Fibroblast of mammary gland (primary cell): ENCODE measurements at regions not wholly inside any gene's neighbourhood (a gene's known extent, or its start where the extent isn't known, plus 50 kb on each side); places are given as distances from the start of the nearest gene placed in this dataset.
A peak's percentile ranks its signal among the peaks of the same experiment; 100 is the strongest.

Source experiments
- DNase-seq: peaks from one replicate; pipeline ENCODE4 v3.0.0-alpha.2; 2010; ENCODE audit warnings: low read depth
- H3K4me3 ChIP-seq: 2 replicates; pipeline ENCODE4 v1.5.1; 2011; ENCODE audit warnings: low read depth, mild to moderate bottlenecking, low read length, moderate library complexity; ENCODE audit not compliant: control insufficient read depth
- CTCF ChIP-seq: conservative IDR thresholded peaks from 2 replicates; pipeline ENCODE4 v1.5.1; 2011; ENCODE audit warnings: low read depth, low read length, inconsistent platforms; ENCODE audit not compliant: control insufficient read depth, insufficient read depth

DNA sequence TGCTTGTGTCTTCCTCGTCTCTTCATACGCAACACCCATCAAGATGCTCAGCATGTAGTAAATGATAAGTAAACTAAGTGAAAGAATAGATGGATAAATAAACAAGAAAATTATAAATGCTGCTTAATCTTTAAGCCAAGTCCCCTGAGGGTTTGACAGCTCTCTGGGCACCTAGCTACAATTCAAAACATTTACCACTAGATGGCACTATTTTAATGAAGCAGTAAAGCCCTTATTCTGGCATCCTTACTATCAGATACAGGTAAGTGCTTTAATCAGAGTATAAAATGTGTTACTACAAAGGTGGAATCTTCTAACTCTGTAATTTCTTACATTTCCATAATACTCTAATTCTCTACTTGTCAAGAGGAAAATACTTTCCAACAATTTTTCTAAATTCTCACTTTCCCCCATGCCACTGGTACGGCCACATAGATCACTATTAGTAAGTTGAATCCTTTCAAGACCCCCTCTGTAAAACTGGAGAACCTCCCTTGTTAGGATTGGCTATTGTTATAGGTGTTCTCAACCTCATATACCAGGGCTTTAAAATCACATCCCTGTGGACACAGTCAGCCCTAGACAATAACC lies 137.8 kb downstream of the BARHL2 start:
- TF ChIP-seq CTCF: peak; percentile 62
- H3K4me3 ChIP-seq: no peak overlapping the region
- DNase-seq: peak; percentile 46

DNA sequence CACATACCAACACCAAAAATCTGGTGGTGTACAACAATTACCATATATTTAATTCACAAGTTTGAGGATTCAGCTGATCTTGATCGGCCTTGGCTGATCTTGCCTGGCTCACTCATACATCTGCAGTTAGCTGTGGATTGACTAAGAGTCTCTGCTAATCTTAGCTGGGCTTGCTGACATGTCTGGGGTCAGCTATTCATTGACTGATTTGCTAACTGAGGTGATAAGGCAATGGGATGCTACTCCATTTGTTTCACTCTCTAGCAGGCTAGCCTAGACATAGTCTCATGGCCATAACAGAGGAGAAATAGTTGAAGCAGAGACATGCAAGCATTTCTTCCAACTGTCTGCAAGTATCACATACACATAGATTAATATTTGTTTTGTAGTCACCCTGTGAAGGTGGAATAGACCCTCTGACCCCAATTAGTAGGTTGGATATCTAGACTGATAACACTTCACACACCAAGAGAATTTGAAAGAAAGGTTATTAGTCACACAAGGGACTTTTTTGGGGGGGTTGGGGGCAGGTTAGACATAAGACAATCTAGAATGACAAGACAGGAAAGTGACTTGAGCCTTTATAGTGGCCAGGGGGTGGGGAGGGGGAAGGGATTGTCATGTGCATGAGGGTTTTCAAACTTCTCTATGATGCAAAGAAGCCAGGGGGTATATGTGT lies 142.3 kb downstream of the BARHL2 start:
- H3K4me3 ChIP-seq: no peak overlapping the region
- no peak for TF ChIP-seq CTCF
- no peak for DNase-seq

DNA sequence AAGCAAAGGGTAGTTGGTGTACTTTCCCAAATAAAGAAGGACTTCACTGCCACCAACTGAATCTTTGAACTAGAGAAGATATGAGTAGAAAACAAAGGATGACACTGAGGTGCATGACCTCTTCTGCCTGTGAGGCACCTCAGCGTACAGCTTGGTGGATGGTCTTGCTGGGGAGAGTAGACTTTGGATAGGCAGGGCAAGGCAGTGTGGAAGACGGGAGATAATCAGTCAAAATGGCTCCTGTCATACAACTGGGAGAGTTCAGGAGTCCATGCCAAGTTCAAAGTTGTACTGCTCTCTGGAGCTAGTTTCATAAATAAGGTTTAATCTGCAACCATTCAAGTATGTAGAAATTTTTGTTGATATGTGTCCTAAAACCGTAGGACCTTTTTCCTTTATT lies 143.4 kb downstream of the BARHL2 start:
- H3K4me3 ChIP-seq: no peak overlapping the region
- no peak for DNase-seq
- no peak for TF ChIP-seq CTCF

DNA sequence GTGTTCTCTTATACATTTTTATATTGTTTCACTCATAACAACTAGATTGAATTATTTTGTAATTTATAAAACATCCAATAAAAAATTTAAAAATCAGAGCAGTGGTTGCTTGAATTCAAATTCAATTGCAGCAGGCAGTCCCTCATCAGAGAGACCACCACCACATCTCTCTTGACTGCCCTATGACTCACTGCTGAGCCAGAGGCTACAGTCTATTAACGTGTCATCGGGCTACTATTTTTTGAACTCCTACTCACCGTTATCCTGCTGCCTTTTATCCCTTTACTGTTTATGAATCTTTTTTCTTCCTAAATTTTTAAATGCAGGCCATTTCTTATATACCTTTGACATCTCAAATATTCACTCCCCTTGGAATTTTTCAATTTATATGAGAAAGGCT lies 144.7 kb downstream of the BARHL2 start:
- no peak for DNase-seq
- no peak overlapping the region for H3K4me3 ChIP-seq
- TF ChIP-seq CTCF: no peak

GRCh38 chr1:90568436-90568835 lies 148.7 kb downstream of the BARHL2 start:
- no peak overlapping the region for H3K4me3 ChIP-seq
- no peak for TF ChIP-seq CTCF
- no peak for DNase-seq

DNA sequence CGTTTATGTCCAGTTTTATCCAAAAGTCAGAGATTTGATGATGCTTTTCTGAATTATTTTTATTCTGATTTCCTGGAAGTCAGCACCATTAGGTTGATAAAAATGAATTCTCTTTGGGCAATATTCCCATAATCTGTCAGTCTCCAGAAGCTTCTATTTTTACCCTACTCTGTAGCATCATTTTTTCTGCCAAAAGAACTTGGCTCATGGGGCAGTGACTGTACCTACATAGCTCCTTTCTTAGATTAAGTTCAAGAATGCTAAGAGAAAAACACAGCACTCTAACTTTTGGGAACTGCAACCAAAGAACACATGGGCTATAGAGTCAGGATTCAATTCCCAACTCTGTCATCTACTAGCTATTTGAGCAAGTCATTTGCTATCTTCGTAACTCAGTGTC lies 152.9 kb downstream of the BARHL2 start:
- H3K4me3 ChIP-seq: no peak overlapping the region
- no peak for TF ChIP-seq CTCF
- no peak for DNase-seq
